ENCODE measurements at regions not wholly inside any gene's neighbourhood (a gene's known extent, or its start where the extent isn't known, plus 50 kb on each side); places are given as distances from the start of the nearest gene placed in this dataset.

DNA sequence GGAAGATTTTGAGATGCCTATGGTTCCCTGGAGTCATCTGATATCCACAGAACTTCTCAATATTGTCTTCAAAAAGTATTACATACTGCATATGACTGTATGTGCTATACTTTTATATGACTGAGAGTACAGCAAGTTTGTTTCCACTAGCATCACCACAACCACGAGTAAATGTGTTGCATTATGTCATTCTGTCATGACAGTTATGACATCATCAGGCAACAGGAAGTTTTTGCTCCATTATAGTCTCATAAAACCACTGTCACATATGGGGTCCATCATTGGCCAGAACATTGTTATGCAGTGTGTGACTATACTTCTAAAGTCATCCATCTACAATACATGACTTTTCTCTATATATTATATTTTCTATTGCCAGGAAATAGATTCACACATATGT, 831.7 kb downstream of the SEMA5A start:
- H3K9me3 ChIP-seq (ENCODE audit: control insufficient read depth, low read length), result no peaks in the 10 kb centered on the region
- H3K27ac Mint-ChIP-seq, result no peak overlapping the region
- 75 to 95% methylated on average over 1 of the region's 1 CpG for WGBS, 2 experiments (ENCODE audit: insufficient coverage in 1 of 2, insufficient read length in 1 of 2)
- H3K4me3 Mint-ChIP-seq, result no peak overlapping the region
- no peaks in the 10 kb centered on the region for H3K4me1 Mint-ChIP-seq
- H3K4me3 ChIP-seq (ENCODE audit: low read length), result no peak overlapping the region
- no peaks in the 10 kb centered on the region for H3K27me3 ChIP-seq (ENCODE audit: control insufficient read depth, insufficient read depth, low read length, poor library complexity, severe bottlenecking)
- peaks cover 4% of the 10 kb centered on the region for H3K9me3 Mint-ChIP-seq
- no peaks in the 10 kb centered on the region for H3K36me3 ChIP-seq (ENCODE audit: control insufficient read depth, insufficient read depth, low read length)
- no peaks in the 10 kb centered on the region for H3K4me1 ChIP-seq (ENCODE audit: control insufficient read depth, insufficient read depth, low read length)
- no peaks in the 10 kb centered on the region for H3K36me3 Mint-ChIP-seq (ENCODE audit: low read depth)
- TF ChIP-seq, protein P1, sequence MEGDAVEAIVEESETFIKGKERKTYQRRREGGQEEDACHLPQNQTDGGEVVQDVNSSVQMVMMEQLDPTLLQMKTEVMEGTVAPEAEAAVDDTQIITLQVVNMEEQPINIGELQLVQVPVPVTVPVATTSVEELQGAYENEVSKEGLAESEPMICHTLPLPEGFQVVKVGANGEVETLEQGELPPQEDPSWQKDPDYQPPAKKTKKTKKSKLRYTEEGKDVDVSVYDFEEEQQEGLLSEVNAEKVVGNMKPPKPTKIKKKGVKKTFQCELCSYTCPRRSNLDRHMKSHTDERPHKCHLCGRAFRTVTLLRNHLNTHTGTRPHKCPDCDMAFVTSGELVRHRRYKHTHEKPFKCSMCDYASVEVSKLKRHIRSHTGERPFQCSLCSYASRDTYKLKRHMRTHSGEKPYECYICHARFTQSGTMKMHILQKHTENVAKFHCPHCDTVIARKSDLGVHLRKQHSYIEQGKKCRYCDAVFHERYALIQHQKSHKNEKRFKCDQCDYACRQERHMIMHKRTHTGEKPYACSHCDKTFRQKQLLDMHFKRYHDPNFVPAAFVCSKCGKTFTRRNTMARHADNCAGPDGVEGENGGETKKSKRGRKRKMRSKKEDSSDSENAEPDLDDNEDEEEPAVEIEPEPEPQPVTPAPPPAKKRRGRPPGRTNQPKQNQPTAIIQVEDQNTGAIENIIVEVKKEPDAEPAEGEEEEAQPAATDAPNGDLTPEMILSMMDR (conservative IDR thresholded peaks at IDR 0.05), result no peak
- no peak for DNase-seq
- no peak overlapping the region for H3K9ac ChIP-seq (ENCODE audit: extremely low read depth, low read length, poor library complexity, severe bottlenecking)
- no peaks in the 10 kb centered on the region for H3K27me3 Mint-ChIP-seq (ENCODE audit: insufficient read depth)
- no peak overlapping the region for H3K27ac ChIP-seq (ENCODE audit: low read depth, low read length)

DNA sequence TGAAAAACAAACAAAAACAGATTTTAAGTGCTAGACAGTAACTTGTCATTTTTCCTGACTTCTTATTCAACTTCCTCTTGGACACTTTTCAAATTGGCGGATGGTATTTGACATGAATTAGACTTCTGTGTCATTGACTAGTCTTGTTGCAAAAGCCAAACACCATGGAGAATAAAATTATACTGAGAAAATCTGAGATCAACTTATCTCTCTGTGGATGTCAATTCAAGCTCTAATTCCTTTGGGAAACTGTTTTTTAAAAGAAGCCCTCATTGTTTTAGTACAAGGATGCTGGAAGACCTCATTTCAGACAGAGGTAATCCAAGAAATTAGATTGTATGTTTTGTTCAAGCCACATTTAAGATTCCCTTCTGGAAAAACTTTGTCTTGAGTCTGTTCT, 831.0 kb downstream of the SEMA5A start:
- no peak for DNase-seq
- WGBS, 2 experiments (ENCODE audit: insufficient coverage in 1 of 2, insufficient read length in 1 of 2), result 94% methylated on average over 1 of the region's 1 CpG; no CpG with 5 or more reads in 1 of the 2 experiments
- no peaks in the 10 kb centered on the region for H3K4me1 Mint-ChIP-seq
- Histone ChIP-seq H3K9ac (ENCODE audit: extremely low read depth, low read length, poor library complexity, severe bottlenecking) (no peak overlapping the region), H3K9me3 (ENCODE audit: control insufficient read depth, low read length) (no peaks in the 10 kb centered on the region), H3K4me3 (ENCODE audit: low read length) (no peak overlapping the region), H3K4me1 (ENCODE audit: control insufficient read depth, insufficient read depth, low read length) (no peaks in the 10 kb centered on the region), H3K27me3 (ENCODE audit: control insufficient read depth, insufficient read depth, low read length, poor library complexity, severe bottlenecking) (no peaks in the 10 kb centered on the region), H3K36me3 (ENCODE audit: control insufficient read depth, insufficient read depth, low read length) (no peaks in the 10 kb centered on the region), H3K27ac (ENCODE audit: low read depth, low read length) (no peak overlapping the region)
- no peaks in the 10 kb centered on the region for H3K27me3 Mint-ChIP-seq (ENCODE audit: insufficient read depth)
- TF ChIP-seq, protein P1 (conservative IDR thresholded peaks at IDR 0.05), result no peak
- peaks cover 4% of the 10 kb centered on the region for H3K9me3 Mint-ChIP-seq
- H3K4me3 Mint-ChIP-seq, result no peak overlapping the region
- no peak overlapping the region for H3K27ac Mint-ChIP-seq
- H3K36me3 Mint-ChIP-seq (ENCODE audit: low read depth), result no peaks in the 10 kb centered on the region

DNA sequence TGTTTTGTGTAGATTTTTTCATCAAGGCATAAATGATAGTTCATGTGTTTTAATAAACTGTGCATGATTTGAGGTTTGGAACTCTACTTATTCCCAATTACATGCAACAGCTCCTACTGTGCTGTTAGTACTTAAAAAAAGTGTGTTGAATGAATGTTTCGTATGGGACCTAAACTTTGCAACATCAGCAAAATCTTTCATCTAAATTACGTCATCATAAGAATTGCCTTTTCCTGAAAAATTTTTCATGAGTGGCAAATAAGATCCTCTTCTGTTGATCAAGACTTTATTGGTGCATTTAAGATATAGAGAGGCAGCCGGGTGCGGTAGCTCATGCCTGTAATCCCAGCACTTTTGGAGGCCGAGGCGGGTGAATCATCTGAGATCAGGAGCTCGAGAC, 826.1 kb downstream of the SEMA5A start:
- H3K36me3 ChIP-seq (ENCODE audit: control insufficient read depth, insufficient read depth, low read length), result no peaks in the 10 kb centered on the region
- H3K27me3 ChIP-seq (ENCODE audit: control insufficient read depth, insufficient read depth, low read length, poor library complexity, severe bottlenecking), result no peaks in the 10 kb centered on the region
- no peaks in the 10 kb centered on the region for H3K36me3 Mint-ChIP-seq (ENCODE audit: low read depth)
- no peak overlapping the region for H3K4me3 Mint-ChIP-seq
- no peaks in the 10 kb centered on the region for H3K4me1 ChIP-seq (ENCODE audit: control insufficient read depth, insufficient read depth, low read length)
- TF ChIP-seq, protein P1 (conservative IDR thresholded peaks at IDR 0.05), result no peak
- H3K27ac ChIP-seq (ENCODE audit: low read depth, low read length), result no peak overlapping the region
- no peaks in the 10 kb centered on the region for H3K4me1 Mint-ChIP-seq
- no peak overlapping the region for H3K4me3 ChIP-seq (ENCODE audit: low read length)
- no peaks in the 10 kb centered on the region for H3K9me3 Mint-ChIP-seq
- DNase-seq, result no peak
- H3K27me3 Mint-ChIP-seq (ENCODE audit: insufficient read depth), result no peaks in the 10 kb centered on the region
- WGBS, 2 experiments (ENCODE audit: insufficient coverage in 1 of 2, insufficient read length in 1 of 2), result 96 to 100% methylated on average over 4 to 7 of the region's 7 CpGs
- H3K9me3 ChIP-seq (ENCODE audit: control insufficient read depth, low read length), result no peaks in the 10 kb centered on the region
- H3K27ac Mint-ChIP-seq, result no peak overlapping the region
- H3K9ac ChIP-seq (ENCODE audit: extremely low read depth, low read length, poor library complexity, severe bottlenecking), result no peak overlapping the region

All from endodermal cell (in vitro differentiated cells).